Endothelial cell of umbilical vein (primary cell): ENCODE measurements at regions not wholly inside any gene's neighbourhood (a gene's known extent, or its start where the extent isn't known, plus 50 kb on each side); places are given as distances from the start of the nearest gene placed in this dataset.

Experiments
- BruUV-seq: library from RNA; stranded (reverse); fragments of 400-500 nt; replicated peaks from 2 replicates; lab custom pipeline; 2021; lab: Mats Ljungman, UMichigan
- CTCF ChIA-PET: fragments of 300-600, 350-600 bp; sonication (Branson Sonifier 250); formaldehyde crosslinking; loops from one replicate; lab custom pipeline; 2021; ENCODE audit warnings: antibody characterized with exemption, inconsistent platforms; lab: Charles Lee
- POLR2A ChIA-PET: fragments of 300-600, 350-600 bp; sonication (Branson Sonifier 250); formaldehyde crosslinking; loops from one replicate; lab custom pipeline; 2021; ENCODE audit warnings: antibody characterized with exemption, inconsistent platforms; lab: Charles Lee
- DNase-seq: peaks from one replicate; pipeline ENCODE4 v3.0.0-alpha.2; 2011; ENCODE audit warnings: low read depth, low spot score
- FAIRE-seq: peaks from 2 replicates; lab custom pipeline; 2011; peaks lifted over from hg19 to GRCh38; lab: Jason Lieb, UNC
- H2AFZ ChIP-seq: 2 replicates; pipeline ENCODE4 v1.6.0; 2012; ENCODE audit warnings: low read depth, low read length, control low read depth, inconsistent platforms
- H3K27ac ChIP-seq: 2 replicates; pipeline ENCODE4 v1.5.1; 2011; ENCODE audit warnings: low read depth, mild to moderate bottlenecking, control low read depth, low read length, moderate library complexity; ENCODE audit not compliant: insufficient read depth
- H3K27me3 ChIP-seq, 2 experiments: 2 replicates each; pipeline versions ENCODE4 v1.6.0 to v1.6.1; 2011; ENCODE audit warnings: low read length in 2 of 2, mixed read lengths in 1 of 2; ENCODE audit not compliant: control insufficient read depth in 2 of 2, insufficient read depth in 2 of 2
- H3K36me3 ChIP-seq, 2 experiments: 2 replicates in 1 of 2; 3 replicates in 1 of 2; pipeline ENCODE4 v1.5.1; 2011; ENCODE audit warnings: low read length in 2 of 2, mild to moderate bottlenecking in 1 of 2, moderate library complexity in 1 of 2; ENCODE audit not compliant: control insufficient read depth in 2 of 2, insufficient read depth in 2 of 2; ENCODE audit errors: extremely low read depth in 1 of 2
- H3K4me1 ChIP-seq: 3 replicates; pipeline ENCODE4 v1.5.1; 2011; ENCODE audit warnings: mild to moderate bottlenecking, low read length; ENCODE audit not compliant: control insufficient read depth, insufficient read depth; ENCODE audit errors: extremely low read depth
- H3K4me2 ChIP-seq: 2 replicates; pipeline ENCODE4 v1.6.1; 2011; ENCODE audit warnings: low read length, control low read depth, mixed read lengths; ENCODE audit not compliant: insufficient read depth
- H3K4me3 ChIP-seq, 3 experiments: fragments of 200-600 bp in 1 of 3; sonication (generic), shearing (Covaris generic) in 1 of 3; replicated peaks in 1 of 3; 2 replicates each; pipeline ENCODE4 v1.5.1; 2011 to 2016; ENCODE audit warnings: control low read depth in 3 of 3, low read length in 3 of 3, mild to moderate bottlenecking in 2 of 3, inconsistent platforms in 1 of 3, low read depth in 1 of 3, moderate library complexity in 1 of 3; ENCODE audit not compliant: insufficient read depth in 1 of 3
- H3K79me2 ChIP-seq: 2 replicates; pipeline ENCODE4 v1.6.0; 2012; ENCODE audit warnings: low read length, inconsistent platforms; ENCODE audit not compliant: control insufficient read depth, insufficient read depth
- H3K9ac ChIP-seq: replicated peaks from 2 replicates; pipeline ENCODE3; 2011; ENCODE audit warnings: low read length, control low read depth; ENCODE audit not compliant: insufficient read depth; ENCODE audit errors: extremely low read depth
- H3K9me1 ChIP-seq: replicated peaks from 3 replicates; pipeline ENCODE4 v1.6.0; 2011; ENCODE audit warnings: mild to moderate bottlenecking, low read length; ENCODE audit not compliant: control insufficient read depth, insufficient read depth; ENCODE audit errors: extremely low read depth
- H3K9me3 ChIP-seq: replicated peaks from 2 replicates; pipeline ENCODE4 v1.5.1; 2012; ENCODE audit warnings: low read length, inconsistent platforms; ENCODE audit not compliant: control insufficient read depth, insufficient read depth
- H4K20me1 ChIP-seq: replicated peaks from 2 replicates; pipeline ENCODE3; 2011; ENCODE audit warnings: mild to moderate bottlenecking, low read length; ENCODE audit not compliant: control insufficient read depth, insufficient read depth; ENCODE audit errors: extremely low read depth
- CTCF ChIP-seq, 2 donors: IDR thresholded peaks; 1 replicate in 1 of 2; 2 replicates in 1 of 2; pipeline ENCODE4 v1.5.1; 2011; ENCODE audit warnings: low read length in 2 of 2, mild to moderate bottlenecking in 2 of 2, moderate library complexity in 2 of 2, control low read depth in 1 of 2, inconsistent platforms in 1 of 2, low read depth in 1 of 2; ENCODE audit not compliant: insufficient read depth in 1 of 2; ENCODE audit errors: extremely low read depth in 1 of 2
- EZH2 ChIP-seq: IDR thresholded peaks from 2 replicates; pipeline ENCODE4 v1.6.1; 2012; ENCODE audit warnings: borderline replicate concordance, low read depth, mild to moderate bottlenecking, moderate library complexity, low read length, inconsistent platforms; ENCODE audit not compliant: severe bottlenecking
- FOS ChIP-seq: IDR thresholded peaks from 2 replicates; pipeline ENCODE4 v1.6.1; 2011; ENCODE audit warnings: mild to moderate bottlenecking, low read length, moderate library complexity, borderline replicate concordance; ENCODE audit not compliant: insufficient read depth
- JUN ChIP-seq: IDR thresholded peaks from 2 replicates; pipeline ENCODE4 v1.6.1; 2011; ENCODE audit warnings: borderline replicate concordance, low read depth; ENCODE audit not compliant: insufficient read length, insufficient read depth
- MAX ChIP-seq: IDR thresholded peaks from 2 replicates; pipeline ENCODE4 v1.6.1; 2011; ENCODE audit not compliant: insufficient read depth, insufficient read length
- MYC ChIP-seq: IDR thresholded peaks from one replicate; pipeline ENCODE4 v1.6.1; 2011; ENCODE audit warnings: mild to moderate bottlenecking, low read depth, low read length
- POLR2A ChIP-seq: IDR thresholded peaks from 2 replicates; pipeline ENCODE4 v1.6.1; 2012; ENCODE audit warnings: low read depth, mild to moderate bottlenecking, control low read depth, low read length
- POLR2AphosphoS5 ChIP-seq: IDR thresholded peaks from 2 replicates; pipeline ENCODE4 v1.6.1; 2012; ENCODE audit warnings: low read depth, mild to moderate bottlenecking, control low read depth, low read length, moderate library complexity; ENCODE audit not compliant: insufficient read depth
- dilution Hi-C: fragments of 300-500 bp; cut with MboI; formaldehyde crosslinking; loops from one replicate; pipeline ENCODE4 v1.15.0; 2019; ENCODE audit warnings: low sequenced_read_pairs; ENCODE audit not compliant: extremely low pct_ligation_motif_present
- intact Hi-C: fragments of 100-400 bp; cut with micrococcal nuclease; formaldehyde crosslinking; loops from one replicate; pipeline ENCODE4 v1.10.0; 2022

- ChIA-PET CTCF (no interaction called here), POLR2A (no interaction called here)
- H3K36me3 ChIP-seq = no peaks in the 10 kb centered on the region
- H3K9me3 ChIP-seq = no peaks in the 10 kb centered on the region
- H3K4me1 ChIP-seq = no peaks in the 10 kb centered on the region
- H3K4me2 ChIP-seq = no peak overlapping the region
- H3K4me3 ChIP-seq = no peak overlapping the region
- no peak for FAIRE-seq
- TF ChIP-seq EZH2 = no peak
- TF ChIP-seq CTCF (IDR thresholded peaks at IDR 0.05; ENCODE audit: extremely low read depth in 1 of 2, insufficient read depth in 1 of 2, low read depth in 1 of 2, low read length in 2 of 2) = no peak
- no peak for TF ChIP-seq POLR2A
- no peak for TF ChIP-seq JUN
- no peak for TF ChIP-seq FOS
- TF ChIP-seq POLR2AphosphoS5 = no peak
- no peak for TF ChIP-seq MYC
- no peak for TF ChIP-seq MAX
- no peak overlapping the region for H3K9ac ChIP-seq
- no peaks in the 10 kb centered on the region for H3K79me2 ChIP-seq
- no peak for DNase-seq
- intact Hi-C loops (no loop called here), dilution Hi-C loops (no loop called here)
- no peak overlapping the region for H2AFZ ChIP-seq
- no TSS peak for BruUV-seq
- no peaks in the 10 kb centered on the region for H3K27me3 ChIP-seq
- H3K9me1 ChIP-seq = no peaks in the 10 kb centered on the region
- no peaks in the 10 kb centered on the region for H4K20me1 ChIP-seq
- no peak overlapping the region for H3K27ac ChIP-seq
Measured at GRCh38 chrX:42396136-42396535, 381.8 kb downstream of the PPP1R2C start.
